Stimulated activated CD4-positive, alpha-beta T cell treated with anti-CD3 and anti-CD28 coated beads, Interleukin-12 subunit alpha, Interleukin-12 subunit beta, amount 100 ng/mL, for 4 hours (primary cell): ENCODE measurements at regions not wholly inside any gene's neighbourhood (a gene's known extent, or its start where the extent isn't known, plus 50 kb on each side); places are given as distances from the start of the nearest gene placed in this dataset.

ENCODE experiments used
- DNase-seq: peaks from one replicate; pipeline ENCODE4 v3.0.0-alpha.2; 2020

DNA sequence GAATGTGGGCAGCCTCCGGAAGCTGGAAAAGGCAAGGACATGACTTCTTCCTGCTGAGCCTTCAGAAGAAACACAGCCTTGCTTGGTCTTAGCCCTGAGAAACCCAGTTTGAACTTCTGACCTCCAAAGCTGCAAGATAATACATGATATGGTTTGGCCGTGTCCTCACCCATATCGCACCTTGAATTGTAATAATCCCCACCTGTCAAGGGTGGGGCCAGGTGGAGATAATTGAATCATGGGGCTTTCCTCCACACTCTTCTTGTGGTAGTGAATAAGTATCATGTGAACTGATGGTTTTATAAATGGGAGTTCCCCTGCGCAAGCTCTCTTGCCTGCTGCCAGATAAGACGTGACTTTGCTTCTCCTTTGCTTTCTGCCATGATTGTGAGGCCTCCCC lies 310.9 kb downstream of the PSAT1 start:
- no peak for DNase-seq

DNA sequence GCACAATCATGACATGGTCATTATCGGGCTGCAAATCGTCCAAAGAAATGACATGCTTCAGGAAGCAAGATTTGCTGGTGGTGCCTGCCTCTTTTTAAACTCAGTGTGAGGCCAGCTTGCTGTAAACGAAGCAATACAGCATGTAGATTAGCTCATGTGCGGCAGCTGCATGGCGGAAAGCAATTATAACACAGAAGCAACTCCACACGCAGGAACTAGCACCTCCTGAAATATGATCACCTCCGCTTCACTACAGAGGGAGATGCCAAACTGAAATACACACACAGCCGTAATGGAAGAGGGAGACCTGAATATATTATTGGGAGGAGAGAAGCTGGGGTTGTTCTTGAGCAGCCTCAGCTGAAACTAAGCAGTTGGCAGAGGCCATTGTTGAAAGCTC lies 312.5 kb downstream of the PSAT1 start:
- no peak for DNase-seq

DNA sequence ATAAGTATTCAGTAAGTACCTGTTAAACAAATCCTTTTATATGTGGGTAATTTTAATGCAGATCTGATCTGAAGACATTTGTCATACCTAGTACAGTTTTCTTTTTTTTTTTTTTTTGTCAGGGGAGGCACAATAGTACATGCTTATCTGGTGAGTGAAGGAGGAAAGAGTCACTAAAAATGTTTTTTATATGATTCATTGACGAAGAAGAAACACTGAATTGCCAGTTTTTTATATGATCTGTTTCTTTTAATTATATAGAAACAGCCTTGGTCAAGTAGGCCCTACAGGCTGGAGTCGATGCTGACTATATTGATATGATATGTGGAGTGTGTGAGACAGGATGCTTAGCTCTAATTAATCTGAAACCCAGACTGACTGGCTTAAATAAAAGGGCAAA lies 315.2 kb downstream of the PSAT1 start:
- DNase-seq = no peak

DNA sequence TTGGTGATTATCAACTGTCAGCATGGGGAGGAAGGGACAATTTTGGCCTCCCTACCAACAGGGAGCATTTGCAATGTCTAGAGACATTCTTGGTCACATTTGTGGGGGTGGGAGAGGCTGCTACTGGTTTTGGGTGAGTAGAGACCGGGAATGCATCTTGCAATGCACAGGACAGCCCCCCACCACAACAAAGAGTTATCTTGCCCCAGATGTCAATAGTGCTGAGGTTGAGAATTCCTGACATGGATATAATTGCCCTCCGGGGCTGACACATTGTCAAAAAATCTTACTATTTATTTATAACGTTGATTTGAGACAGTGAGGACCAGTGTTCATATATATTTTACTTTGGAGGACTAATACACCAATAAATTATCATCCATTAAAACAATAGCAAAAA lies 316.1 kb downstream of the PSAT1 start:
- no peak for DNase-seq

DNA sequence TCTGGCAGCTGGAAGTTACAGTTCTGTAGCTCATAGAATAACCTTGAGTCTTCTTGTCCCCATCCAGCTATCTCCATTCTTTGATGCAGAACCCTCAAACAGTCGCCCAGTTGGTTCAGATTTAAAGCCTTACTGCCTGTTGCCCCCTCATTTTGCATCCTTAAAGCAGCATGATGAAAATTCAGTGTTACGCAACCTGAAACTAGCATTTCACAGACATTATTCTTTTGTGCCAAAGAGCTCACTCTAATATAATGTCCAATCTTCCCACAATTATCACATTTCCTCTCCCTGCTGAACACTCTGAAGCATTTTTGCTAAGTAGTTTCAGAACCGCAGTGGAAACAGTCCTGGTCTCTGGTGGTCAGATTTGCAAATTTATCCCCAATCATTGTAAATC lies 318.0 kb downstream of the PSAT1 start:
- no peak for DNase-seq

DNA sequence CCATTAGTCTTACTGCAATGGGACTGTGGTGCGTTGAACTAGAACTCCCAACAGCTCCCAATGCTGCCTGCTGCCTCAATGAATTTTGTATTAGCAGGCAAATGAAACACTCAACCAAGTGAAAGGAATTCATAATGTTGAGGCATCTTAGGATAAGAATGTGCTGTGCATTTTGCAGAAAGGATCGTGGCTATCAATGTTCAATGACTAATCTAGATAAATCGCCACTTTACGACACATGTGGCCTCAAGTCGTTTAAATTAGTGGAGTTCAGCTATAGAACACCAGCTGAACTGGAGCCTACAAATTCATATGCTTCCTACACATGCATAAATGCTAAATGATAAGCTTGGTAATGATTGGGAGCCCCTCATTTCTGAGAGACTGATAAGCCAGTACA lies 318.4 kb downstream of the PSAT1 start:
- no peak for DNase-seq

DNA sequence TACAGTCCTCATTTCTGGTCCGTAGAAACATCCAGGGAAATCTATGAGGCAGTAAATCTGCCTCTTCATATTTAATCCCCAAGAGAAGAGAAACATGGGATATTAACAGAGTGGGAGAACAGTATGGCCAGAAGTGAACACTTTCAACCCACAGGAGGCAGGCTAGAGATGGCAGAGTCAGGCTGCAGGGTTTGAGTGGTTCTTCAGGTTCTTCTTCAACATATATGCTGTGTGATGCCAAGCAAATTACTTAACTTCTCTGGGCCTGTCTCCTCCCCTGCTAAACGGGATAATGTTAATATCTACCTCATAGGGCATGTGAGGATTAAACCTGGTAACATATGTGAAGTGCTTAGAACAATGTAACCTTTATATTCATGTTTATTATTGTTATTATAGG lies 321.8 kb downstream of the PSAT1 start:
- no peak for DNase-seq

DNA sequence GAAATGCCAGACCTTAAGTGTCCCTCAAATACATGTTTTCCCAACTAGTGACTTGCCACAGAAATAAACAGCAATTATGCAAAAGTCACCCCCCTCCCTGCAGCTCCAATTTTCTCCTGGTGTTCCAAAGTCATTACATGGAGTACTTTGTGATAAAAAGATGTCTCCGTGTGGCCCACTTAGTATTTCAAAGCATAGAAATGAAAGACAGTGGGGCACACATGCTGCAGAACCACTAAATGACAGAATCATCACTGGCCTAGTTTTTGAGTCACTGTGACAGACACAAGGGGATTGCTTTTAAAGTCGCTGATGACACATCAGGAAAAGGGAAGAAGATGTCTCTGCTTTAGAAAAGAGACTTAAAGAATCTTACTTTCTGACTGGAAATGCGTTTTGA lies 323.4 kb downstream of the PSAT1 start:
- no peak for DNase-seq

DNA sequence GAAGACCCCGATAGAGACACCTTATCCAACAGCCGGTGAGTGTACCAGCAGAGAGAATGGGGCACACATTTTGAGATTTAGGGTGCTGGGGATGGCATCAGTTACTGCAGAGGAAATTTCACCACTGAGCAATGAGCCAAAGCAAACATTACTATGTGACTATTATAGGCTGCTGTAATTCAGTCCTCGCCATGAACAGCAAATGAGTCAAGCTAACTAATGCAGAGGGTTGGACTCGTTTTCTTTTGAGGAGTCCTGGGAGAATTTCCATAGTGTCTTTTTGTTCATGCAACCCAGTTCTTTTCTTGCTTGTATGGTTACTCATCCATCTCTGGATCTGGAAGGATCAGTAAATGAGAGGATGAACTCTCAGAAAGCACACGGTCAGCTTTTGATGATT lies 323.8 kb downstream of the PSAT1 start:
- no peak for DNase-seq

DNA sequence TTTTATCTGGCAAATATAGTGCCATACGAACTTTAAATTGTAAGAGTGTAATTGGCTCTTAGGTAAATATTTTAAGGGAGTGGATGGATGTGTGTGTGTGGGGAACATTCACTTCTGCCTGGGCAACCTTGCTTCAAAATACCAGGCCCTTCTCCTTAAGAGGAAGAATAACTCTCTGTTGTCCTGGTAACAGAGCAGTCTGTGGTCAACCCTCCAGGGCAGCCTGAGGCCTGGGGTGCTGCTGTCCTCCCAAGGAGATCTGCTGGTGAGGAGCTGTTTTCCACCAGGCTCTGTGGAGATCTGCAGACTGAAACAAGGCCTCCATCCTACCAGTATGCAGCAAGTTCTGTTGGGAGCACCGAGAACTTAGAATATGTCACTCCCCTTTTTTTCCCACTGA lies 325.2 kb downstream of the PSAT1 start:
- no peak for DNase-seq

DNA sequence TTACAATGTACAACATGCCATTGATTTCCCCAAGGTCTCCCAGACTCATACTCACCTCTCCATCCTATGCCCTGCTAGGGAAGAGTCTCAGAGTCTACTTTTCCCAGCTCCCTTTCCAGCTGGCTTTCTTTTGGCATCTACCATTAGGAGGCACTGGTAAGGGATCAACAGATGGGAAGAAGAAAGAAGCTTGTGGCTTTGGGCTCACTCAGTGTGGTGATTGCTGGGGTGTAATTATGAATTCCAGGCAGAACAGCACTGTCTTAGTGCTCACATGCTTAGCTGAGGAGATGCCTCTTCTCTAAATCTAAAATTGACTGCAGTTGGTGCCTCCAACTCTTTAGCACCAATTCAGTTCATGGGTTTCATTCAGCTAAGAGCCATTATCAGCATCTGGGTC lies 330.0 kb downstream of the PSAT1 start:
- no peak for DNase-seq

DNA sequence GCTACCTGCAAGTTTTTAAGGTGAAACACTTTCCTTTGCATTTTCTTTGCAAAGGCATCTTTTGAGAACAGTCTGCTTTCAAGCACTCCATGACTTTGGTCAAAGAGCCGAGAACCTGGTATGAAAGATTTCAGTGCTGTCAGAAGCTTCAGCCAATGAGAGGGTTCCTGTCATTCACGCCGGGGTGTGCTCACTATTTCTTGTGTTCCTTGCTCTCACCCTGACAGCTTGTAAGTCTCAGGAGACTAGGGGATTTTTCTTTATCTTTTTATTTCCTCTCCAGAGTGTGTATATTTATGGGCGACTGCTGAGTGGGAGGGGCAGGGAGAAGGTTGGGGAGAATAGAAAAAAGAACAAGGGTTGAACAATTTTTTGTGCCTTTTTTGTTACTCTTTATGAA lies 334.0 kb downstream of the PSAT1 start:
- DNase-seq = no peak

DNA sequence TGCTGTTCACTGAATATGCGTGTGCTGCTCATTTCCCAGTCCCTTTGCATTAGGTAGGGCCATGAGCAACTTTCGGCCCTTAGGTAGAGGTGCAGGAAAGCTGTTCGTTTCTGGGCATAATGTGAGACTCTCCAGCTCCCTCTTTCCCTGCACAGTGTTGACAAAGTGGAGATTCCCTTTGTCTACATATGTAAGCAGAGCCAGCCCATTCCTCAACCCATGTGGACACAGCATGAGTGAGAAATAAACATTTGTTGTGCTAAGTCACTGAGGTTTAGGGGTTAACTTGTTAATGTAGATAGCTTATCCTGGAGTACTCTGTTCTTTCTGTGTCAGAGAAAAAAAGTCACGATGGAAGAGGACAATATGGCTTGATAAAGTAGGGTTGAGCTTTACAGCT lies 343.8 kb downstream of the PSAT1 start:
- no peak for DNase-seq

DNA sequence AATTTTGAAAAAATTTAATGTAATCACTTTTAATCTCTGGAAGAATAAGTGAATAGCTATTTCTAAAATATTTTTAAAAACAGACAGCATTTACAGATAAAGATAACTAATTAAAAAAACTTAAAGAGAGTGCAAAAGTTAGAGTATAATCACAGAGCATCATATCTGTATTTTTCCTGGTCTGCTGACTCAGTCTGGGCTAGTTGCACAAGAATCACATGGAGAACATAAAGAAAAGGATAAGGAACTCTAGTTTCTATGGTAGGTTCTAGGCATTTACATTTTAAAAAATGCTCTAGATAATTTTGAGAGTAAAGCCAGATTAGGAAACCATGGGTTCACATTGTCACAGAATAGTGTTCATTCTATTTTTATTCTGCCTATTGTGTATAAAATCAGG lies 347.4 kb downstream of the PSAT1 start:
- no peak for DNase-seq

DNA sequence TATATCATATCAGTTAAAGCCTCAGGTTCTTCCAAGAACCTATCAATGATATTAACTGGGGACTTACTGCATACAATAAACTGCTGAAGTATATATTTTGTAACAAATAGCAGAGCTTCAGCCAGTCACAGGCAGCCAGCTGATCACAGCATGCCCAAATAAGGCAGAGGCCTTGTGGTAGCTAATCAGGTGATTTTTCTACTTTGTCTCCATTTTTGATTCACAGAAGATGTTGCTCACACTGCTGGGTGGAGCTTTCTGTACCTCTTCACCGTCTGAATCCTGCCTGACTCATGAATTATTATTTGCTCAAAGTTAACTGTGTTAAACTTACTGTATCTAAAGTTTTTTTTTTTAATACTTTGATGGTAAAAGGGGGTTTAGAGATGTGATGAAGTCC lies 357.4 kb downstream of the PSAT1 start:
- no peak for DNase-seq

DNA sequence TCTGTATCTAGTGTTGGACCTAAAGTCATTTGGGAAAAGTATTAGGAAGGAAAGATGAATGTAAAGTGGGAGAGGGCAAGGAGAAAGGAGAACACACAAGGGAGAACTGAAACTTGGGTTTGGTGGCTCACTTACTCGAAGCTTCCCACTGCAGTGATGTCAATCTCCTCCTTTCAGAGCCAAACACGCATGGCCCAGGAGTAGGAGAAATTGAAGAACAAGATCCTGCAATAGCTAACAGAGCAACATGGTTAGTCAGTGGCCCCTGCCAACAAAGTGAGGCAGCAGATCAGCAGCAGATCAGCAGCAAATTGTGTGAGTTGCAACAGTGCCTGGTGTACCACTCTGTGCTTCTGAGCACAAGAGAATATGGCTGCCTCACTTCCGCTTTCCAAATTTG lies 366.4 kb downstream of the PSAT1 start:
- DNase-seq = no peak

DNA sequence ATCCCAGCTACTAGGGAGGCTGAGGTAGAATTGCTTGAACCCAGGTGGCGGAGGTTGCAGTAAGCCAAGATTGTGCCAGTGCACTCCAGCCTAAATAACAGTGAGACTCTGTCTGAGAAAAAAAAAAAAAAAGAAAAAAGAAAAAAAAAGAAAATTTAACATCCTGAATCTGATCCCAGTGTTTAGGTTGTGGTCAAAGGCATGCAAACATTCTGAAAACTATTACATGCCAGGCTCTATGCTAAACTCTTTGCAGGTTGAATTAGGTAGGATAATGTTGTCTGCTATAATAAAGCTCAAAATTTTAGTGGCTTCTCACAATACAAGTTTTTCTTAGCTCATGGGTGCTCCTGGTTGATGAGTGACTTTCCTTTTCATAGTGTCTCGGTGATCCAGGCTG lies 367.4 kb downstream of the PSAT1 start:
- no peak for DNase-seq

DNA sequence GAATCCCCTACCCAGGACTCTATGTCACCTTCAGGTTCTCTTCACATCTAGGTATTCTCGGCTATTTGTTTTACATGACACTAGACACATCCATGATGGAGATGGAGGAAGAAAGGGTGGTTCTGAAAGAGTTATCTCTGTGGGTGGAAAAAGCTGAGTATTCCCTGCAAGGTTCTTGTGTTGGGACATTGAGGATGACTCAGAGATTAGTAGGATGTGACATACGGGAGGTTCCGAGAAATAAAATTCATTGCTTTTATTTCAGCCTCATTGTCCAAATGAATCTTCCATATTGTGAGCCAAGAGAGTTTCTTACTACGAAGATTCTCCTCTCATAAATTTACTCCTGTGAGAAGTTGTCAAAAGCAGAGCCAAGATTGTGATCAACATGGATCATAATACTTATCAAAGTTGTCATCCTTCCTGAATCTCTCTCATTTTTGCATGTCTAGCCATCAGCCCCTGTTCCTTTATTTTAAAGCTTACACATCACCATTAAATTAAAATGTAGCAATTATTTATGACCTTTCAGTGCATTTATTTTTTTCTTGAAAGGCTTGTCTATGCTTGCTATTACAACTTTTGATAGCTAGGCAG lies 370.0 kb downstream of the PSAT1 start:
- DNase-seq = no peak

DNA sequence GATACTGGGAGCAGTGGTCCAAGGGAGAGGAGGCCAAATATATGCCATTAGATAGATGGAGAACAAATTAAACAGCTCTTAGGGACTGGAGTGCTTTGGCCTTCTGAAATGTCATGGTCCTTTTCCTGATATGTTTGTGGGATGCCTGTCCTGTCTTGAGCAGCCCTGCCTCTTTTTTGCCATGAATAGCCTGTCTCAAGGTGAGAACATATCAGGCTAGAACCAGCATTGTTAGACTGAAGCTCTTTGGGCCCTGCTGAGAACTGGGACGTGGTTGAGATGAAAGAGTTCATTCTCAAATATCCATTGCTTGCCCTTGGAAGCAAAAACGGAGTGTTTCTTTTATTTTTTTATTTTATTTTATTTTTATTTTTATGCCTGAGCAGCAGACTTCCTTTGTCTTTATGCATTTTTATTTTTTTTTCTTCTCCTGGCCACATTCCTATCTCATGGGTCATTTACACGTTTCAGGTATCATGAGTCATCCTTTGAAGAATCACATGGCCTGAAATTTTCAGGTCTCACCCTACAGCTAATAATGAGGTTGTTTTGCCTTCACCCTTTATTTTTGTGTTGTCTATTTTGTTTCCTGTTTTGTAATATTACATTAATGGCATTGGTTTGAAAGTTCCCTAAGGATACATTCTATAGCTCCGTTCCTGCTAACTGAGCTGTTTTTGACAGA lies 371.4 kb downstream of the PSAT1 start:
- DNase-seq = no peak

DNA sequence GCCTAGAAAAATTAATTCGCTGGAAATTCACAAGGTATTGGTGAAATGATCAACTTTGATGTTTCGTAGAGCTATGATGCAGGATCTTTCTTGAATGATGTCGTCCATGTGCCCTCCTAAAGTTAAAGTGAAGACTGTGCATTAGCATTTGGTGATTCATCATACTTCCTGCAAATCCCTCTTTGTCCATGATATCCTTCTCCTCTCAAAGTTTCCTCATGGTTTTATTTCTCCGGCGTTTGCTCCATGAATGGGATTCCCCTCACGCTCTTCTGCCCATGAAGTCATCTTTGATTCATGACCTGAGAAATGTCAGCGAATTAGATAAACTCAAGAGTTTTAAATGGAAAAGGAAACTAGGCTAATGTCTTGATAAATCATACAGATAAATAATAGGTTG lies 372.7 kb downstream of the PSAT1 start:
- DNase-seq = no peak

DNA sequence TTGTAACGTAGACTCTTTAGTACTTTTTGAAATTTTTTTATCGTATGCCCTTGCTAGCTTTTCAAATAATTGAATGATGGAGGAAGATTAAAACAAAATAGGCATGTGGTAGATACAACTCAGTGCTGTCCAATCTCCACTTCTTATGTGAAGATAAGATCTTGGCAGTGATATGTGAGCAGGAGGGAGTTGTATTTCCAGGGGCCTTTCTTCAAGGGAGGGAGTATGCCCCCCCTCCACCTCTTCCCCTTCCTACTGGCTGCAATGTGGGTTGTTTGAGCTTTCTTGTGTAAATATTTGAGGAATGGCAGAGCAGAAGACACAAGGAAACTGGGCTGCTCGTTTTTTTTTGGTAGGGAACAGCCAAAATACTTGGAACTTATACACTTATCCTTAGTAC lies 374.9 kb downstream of the PSAT1 start:
- no peak for DNase-seq

DNA sequence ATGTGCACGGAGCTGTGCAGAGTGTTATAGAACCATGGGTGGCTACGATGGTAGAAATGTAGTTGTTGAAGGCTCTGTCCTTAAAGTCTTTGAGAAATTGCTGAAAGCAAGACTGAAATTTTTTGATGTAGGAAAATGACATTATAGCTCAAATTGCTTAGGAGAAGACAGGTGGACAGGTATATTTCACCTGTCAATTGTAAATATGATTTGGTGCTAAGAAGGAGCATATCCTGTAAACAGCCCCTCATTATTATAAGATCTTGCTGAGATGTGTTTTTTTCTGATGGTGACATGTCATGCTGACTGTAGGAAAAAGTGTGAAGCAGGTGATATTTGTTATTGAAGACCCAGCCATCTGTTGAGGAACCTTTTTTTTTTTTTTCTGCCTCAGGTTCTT lies 377.9 kb downstream of the PSAT1 start:
- DNase-seq = no peak

DNA sequence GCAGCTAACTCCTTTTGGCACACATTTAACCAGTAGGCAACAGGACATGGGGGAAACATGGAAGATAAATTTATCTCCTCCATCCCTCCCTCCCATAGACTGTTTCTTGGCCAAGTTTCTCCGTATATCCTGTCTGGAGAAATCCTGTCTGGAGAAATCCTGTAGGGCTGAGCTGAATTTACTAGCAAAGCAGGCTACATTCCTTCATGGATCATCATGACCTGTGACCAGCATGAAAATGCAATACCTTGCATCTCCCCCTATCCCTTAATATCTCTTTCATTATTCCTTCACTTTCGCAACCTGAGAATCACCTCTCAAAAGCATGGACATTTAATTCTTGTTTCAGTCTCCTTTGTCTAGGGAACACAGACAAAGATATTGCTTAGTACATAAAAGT lies 379.1 kb downstream of the PSAT1 start:
- no peak for DNase-seq

DNA sequence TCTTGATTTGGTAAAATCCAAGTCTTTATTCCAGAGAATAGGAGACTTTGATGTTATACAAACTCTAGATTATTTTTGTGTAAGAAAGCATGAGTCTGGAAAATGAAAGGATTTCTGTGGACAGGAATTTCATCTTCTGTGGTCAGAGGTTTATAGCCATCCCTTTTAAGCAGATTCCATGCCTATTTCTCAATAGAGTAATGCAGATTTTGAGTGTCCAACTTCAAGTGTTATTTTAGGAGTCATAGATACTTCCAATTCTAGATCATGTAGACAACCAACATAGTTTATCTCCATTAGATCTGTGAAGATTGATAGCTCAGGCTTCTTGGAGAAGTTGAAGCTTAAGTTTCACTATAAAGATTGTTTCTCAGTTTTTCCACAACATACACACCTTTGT lies 379.7 kb downstream of the PSAT1 start:
- DNase-seq = no peak

DNA sequence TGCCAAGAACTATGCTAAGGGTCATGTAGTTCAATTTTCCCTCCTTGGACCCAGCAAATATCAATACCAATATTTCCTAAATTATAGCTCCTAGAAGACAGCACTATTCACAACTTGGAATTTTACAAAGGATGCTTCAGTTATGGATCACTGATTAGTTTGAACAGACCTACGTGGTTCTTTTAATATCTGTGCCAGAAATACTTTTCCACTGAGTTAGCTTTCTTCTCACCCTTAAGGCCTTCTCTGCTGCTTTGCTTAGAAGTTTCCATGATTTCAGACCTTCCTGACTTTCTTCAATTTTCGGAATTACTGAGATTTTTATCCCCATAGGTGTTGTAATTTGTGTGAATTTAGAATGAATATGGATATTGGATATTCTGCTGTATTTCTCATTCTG lies 380.4 kb downstream of the PSAT1 start:
- no peak for DNase-seq

DNA sequence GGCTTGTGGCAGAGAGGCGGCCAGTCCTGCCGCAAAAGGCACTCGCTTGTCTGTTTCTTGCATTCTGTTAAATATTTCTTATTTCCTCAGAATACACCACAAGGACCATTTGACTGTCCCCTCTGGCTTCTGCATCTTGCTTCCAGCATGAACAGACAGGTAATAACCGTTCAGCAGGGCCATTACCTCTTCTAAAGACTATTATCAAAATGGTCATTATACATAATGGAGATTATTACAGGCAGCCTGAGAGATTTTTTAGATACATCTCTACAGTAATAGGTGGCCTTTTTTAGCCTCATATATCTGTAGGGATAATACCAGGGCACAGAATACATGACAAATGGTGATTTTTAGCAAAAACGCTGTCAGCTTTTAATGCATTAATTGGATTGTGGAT lies 382.0 kb downstream of the PSAT1 start:
- DNase-seq = no peak
